ENCODE measurements at regions not wholly inside any gene's neighbourhood (a gene's known extent, or its start where the extent isn't known, plus 50 kb on each side); places are given as distances from the start of the nearest gene placed in this dataset.

DNA sequence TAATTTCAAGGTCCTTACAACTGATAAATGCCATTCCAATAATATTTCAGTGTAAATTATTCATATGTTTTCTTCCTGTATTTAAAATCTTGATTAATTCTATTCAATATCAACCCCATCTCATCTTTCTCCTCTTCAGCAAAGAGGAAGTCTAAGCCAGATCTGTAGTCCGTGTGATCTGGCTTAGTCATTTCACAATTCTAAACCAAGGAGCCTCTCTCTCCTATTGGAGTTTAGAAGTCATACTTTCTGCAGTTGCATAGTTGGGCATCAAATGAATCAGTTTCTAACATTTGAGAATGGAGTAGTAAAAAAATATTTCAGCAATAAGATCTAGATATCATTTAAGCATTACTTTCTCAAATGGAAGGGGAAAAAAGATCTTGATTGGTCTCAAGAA, 354.9 kb downstream of the JRKL start:
- no peak for TF ChIP-seq EZH2phosphoT487 (IDR thresholded peaks at IDR 0.05; ENCODE audit: borderline replicate concordance, low read depth)
- TF ChIP-seq, protein P1, sequence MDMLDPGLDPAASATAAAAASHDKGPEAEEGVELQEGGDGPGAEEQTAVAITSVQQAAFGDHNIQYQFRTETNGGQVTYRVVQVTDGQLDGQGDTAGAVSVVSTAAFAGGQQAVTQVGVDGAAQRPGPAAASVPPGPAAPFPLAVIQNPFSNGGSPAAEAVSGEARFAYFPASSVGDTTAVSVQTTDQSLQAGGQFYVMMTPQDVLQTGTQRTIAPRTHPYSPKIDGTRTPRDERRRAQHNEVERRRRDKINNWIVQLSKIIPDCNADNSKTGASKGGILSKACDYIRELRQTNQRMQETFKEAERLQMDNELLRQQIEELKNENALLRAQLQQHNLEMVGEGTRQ (IDR thresholded peaks at IDR 0.05; ENCODE audit: borderline replicate concordance, low read depth, low read length), result no peak
- TF ChIP-seq, protein P2, sequence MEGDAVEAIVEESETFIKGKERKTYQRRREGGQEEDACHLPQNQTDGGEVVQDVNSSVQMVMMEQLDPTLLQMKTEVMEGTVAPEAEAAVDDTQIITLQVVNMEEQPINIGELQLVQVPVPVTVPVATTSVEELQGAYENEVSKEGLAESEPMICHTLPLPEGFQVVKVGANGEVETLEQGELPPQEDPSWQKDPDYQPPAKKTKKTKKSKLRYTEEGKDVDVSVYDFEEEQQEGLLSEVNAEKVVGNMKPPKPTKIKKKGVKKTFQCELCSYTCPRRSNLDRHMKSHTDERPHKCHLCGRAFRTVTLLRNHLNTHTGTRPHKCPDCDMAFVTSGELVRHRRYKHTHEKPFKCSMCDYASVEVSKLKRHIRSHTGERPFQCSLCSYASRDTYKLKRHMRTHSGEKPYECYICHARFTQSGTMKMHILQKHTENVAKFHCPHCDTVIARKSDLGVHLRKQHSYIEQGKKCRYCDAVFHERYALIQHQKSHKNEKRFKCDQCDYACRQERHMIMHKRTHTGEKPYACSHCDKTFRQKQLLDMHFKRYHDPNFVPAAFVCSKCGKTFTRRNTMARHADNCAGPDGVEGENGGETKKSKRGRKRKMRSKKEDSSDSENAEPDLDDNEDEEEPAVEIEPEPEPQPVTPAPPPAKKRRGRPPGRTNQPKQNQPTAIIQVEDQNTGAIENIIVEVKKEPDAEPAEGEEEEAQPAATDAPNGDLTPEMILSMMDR (IDR thresholded peaks at IDR 0.05), result no peak
- no peak for TF ChIP-seq SMC3 (IDR thresholded peaks at IDR 0.05; ENCODE audit: low read depth, low read length)
- no peak for TF ChIP-seq MXI1 (IDR thresholded peaks at IDR 0.05; ENCODE audit: low read depth, low read length)
- TF ChIP-seq EP300 (IDR thresholded peaks at IDR 0.05; ENCODE audit: borderline replicate concordance in 1 of 2, low read depth in 1 of 2, low read length in 1 of 2), result no peak
- no peak for TF ChIP-seq GABPA (IDR thresholded peaks at IDR 0.05; ENCODE audit: low read depth)

Data from SK-N-SH (cell line).